ENCODE measurements at regions not wholly inside any gene's neighbourhood (a gene's known extent, or its start where the extent isn't known, plus 50 kb on each side); places are given as distances from the start of the nearest gene placed in this dataset.

GRCh38 chr3:120544361-120544760 is 51.8 kb upstream of the NDUFB4 start:
- BruUV-seq (replicated peaks) = no TSS peak
- 6% methylated on average over 2 of the region's 2 CpGs for WGBS (ENCODE audit: insufficient coverage, insufficient replicate concordance, low lambda C conversion rate, missing lambda C conversion rate)

More at GRCh38 chr3:120544361-120544760, 51.8 kb upstream of the NDUFB4 start:
- intact Hi-C loops (cut with micrococcal nuclease; ENCODE audit: unreplicated experiment) = no loop called here
- no peak for DNase-seq (ENCODE audit: low read depth, low spot score)
- no peaks in the 10 kb centered on the region for H3K27me3 ChIP-seq (replicated peaks in 1 of 2; ENCODE audit: control insufficient read depth in 2 of 2, insufficient read depth in 2 of 2, low read length in 1 of 2)
- no peak overlapping the region for H3K4me3 ChIP-seq
- in situ Hi-C loops (cut with MboI) = no loop called here
- no peaks in the 10 kb centered on the region for H3K36me3 ChIP-seq (ENCODE audit: control insufficient read depth in 2 of 2, insufficient read depth in 2 of 2, low read length in 1 of 2)
- no peak for ATAC-seq
- no peaks in the 10 kb centered on the region for H4K20me1 ChIP-seq (ENCODE audit: control insufficient read depth, insufficient read depth)
- no peak overlapping the region for H2AFZ ChIP-seq (ENCODE audit: control insufficient read depth, low read depth, low read length)
- no peaks in the 10 kb centered on the region for H3K4me1 ChIP-seq (ENCODE audit: control insufficient read depth, insufficient read depth, low read length)
- H3K9ac ChIP-seq (ENCODE audit: control insufficient read depth, insufficient read depth, low read length) = no peak overlapping the region
- ChIA-PET CTCF (no interaction called here), SMC1A (ENCODE audit: uncharacterized antibody, unreplicated experiment) (no interaction called here), POLR2A (no interaction called here), RAD21 (ENCODE audit: unreplicated experiment) (no interaction called here)
- H3K27ac ChIP-seq (ENCODE audit: control insufficient read depth, insufficient read depth) = no peak overlapping the region
- H3K9me3 ChIP-seq (replicated peaks; ENCODE audit: control insufficient read depth, insufficient read depth, low read length) = no peaks in the 10 kb centered on the region
- no peak for FAIRE-seq
- TF ChIP-seq KLF5 (IDR thresholded peaks at IDR 0.05; ENCODE audit: partially characterized antibody) = no peak
- no peak for TF ChIP-seq KDM1A (IDR thresholded peaks at IDR 0.05; ENCODE audit: borderline replicate concordance)
- no peak for TF ChIP-seq REST (IDR thresholded peaks at IDR 0.05; ENCODE audit: low read depth, low read length)
- TF ChIP-seq EED (IDR thresholded peaks at IDR 0.05; ENCODE audit: low read depth) = no peak
- TF ChIP-seq CBX3 (IDR thresholded peaks at IDR 0.05; ENCODE audit: borderline replicate concordance, low read depth) = no peak
- TF ChIP-seq ZNF217 (IDR thresholded peaks at IDR 0.05) = no peak
- no peak for TF ChIP-seq WRNIP1 (IDR thresholded peaks at IDR 0.05; ENCODE audit: borderline replicate concordance, low read depth, low read length)
- no peak for TF ChIP-seq NFYB (IDR thresholded peaks at IDR 0.05; ENCODE audit: insufficient read depth, low read depth, low read length)
- no peak for TF ChIP-seq RUNX3 (IDR thresholded peaks at IDR 0.05; ENCODE audit: low read length)
- H3K79me2 ChIP-seq (ENCODE audit: control insufficient read depth, insufficient read depth, low read length) = no peaks in the 10 kb centered on the region
- no peak overlapping the region for H3K4me2 ChIP-seq (ENCODE audit: control insufficient read depth, insufficient read depth)
